Activated naive CD8-positive, alpha-beta T cell treated with anti-CD3 and anti-CD28 coated beads for 36 hours (primary cell): ENCODE measurements at regions not wholly inside any gene's neighbourhood (a gene's known extent, or its start where the extent isn't known, plus 50 kb on each side); places are given as distances from the start of the nearest gene placed in this dataset.
"Not testable (repeated sequence)": the region's sequence is repeated elsewhere in the genome, so short reads cannot be mapped to it uniquely, and the experiment has no call there.

ENCODE experiments used
- DNase-seq: peaks from one replicate; pipeline ENCODE4 v3.0.0; 2021
- H3K27ac Mint-ChIP-seq: one replicate; pipeline ENCODE4 v1.8.0; 2022; ENCODE audit warnings: mild to moderate bottlenecking, moderate library complexity, mixed read lengths
- H3K27me3 Mint-ChIP-seq: one replicate; pipeline ENCODE4 v1.8.0; 2022; ENCODE audit warnings: mild to moderate bottlenecking, mixed read lengths
- H3K36me3 Mint-ChIP-seq: one replicate; pipeline ENCODE4 v1.8.0; 2021; ENCODE audit warnings: mild to moderate bottlenecking, mixed read lengths
- H3K4me1 Mint-ChIP-seq: one replicate; pipeline ENCODE4 v1.8.0; 2021; ENCODE audit warnings: mixed read lengths
- H3K4me3 Mint-ChIP-seq: one replicate; pipeline ENCODE4 v1.8.0; 2022; ENCODE audit warnings: mild to moderate bottlenecking, moderate library complexity, mixed read lengths
- H3K9me3 Mint-ChIP-seq: one replicate; pipeline ENCODE4 v1.8.0; 2022; ENCODE audit warnings: mixed read lengths

GRCh38 chr7:3119352-3119927 lies 75.8 kb upstream of the CARD11 start:
- DNase-seq, H3K27me3 Mint-ChIP-seq, H3K27ac Mint-ChIP-seq, H3K4me3 Mint-ChIP-seq: not testable (repeated sequence)
- Mint-ChIP-seq H3K36me3 (peaks cover 14% of the 10 kb centered on the region), H3K9me3 (peaks cover 18% of the 10 kb centered on the region), H3K4me1 (peaks cover 25% of the 10 kb centered on the region)

DNA sequence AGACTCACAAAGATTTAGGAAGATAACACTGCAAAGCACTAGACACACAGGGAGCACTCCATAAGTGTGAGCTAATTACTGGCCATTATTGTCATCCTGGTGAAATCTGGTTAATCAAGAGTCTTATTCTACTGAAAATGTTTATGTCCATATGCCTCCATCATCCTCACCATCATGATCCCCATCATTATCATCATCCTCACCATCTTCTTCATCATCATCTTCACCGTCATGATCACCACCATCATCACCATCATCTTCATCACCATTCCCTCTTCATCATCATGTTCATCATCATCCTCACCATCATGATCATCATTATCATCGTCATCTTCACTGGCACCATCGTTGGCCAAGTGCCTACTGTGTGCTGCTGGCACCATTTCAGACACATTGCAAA lies 76.3 kb upstream of the CARD11 start:
- no peak overlapping the region for H3K4me3 Mint-ChIP-seq
- H3K4me1 Mint-ChIP-seq: peaks cover 25% of the 10 kb centered on the region
- H3K27me3 Mint-ChIP-seq: peaks cover 3% of the 10 kb centered on the region
- H3K9me3 Mint-ChIP-seq: peaks cover 17% of the 10 kb centered on the region
- H3K27ac Mint-ChIP-seq: no peak overlapping the region
- DNase-seq: no peak
- peaks cover 16% of the 10 kb centered on the region for H3K36me3 Mint-ChIP-seq

DNA sequence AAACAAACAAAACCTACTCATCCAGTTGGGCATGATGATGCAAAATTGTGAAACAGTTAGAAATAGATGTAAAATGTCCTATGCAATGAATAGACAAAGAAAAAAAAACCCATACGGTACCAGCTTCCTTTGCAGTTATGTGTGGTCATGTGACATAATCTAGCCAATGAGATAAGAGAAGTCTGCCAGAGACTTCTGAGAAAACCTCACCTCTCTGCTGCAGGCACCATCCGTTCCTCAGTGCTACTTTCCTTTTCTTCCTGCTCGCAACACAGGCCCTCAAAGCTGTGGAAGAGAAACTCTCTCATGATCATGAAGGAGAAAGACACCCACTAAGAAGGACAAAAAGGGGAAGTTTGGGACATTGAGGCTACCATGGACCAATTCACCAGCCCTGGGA lies 76.8 kb upstream of the CARD11 start:
- Mint-ChIP-seq H3K27ac (no peak overlapping the region), H3K9me3 (peaks cover 17% of the 10 kb centered on the region), H3K36me3 (peaks cover 16% of the 10 kb centered on the region), H3K4me1 (peaks cover 25% of the 10 kb centered on the region), H3K27me3 (peaks cover 3% of the 10 kb centered on the region), H3K4me3 (no peak overlapping the region)
- DNase-seq: no peak

DNA sequence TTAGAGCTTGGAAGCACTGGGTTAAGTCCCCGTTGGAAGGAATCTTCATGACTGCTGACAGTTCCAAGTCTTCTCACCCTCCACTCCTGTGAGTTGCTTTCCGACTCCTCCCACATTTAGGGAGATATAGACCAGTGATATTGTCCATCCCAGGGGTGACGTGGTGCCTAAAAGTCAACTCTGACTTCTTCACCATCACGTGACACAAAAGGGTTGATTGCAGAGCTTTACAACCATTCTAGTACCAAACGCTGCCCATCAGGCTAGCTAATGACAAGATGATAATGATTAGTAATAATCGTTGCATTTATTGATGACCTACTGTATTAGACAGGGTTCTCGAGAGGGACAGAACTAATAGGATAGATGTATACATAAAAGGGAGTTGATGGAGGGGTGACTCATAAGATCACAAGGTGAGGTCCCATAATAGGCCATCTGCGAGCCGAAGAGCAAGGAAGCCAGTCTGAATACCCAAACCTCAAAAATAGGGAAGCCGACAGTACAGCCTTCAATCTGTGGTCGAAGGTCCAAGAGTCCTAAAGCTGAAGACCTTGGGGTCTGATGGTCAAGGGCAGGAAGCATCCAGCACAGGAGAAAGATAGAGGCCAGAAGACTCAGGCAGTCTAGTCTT lies 85.3 kb upstream of the CARD11 start:
- H3K36me3 Mint-ChIP-seq: peaks cover 3% of the 10 kb centered on the region

DNA sequence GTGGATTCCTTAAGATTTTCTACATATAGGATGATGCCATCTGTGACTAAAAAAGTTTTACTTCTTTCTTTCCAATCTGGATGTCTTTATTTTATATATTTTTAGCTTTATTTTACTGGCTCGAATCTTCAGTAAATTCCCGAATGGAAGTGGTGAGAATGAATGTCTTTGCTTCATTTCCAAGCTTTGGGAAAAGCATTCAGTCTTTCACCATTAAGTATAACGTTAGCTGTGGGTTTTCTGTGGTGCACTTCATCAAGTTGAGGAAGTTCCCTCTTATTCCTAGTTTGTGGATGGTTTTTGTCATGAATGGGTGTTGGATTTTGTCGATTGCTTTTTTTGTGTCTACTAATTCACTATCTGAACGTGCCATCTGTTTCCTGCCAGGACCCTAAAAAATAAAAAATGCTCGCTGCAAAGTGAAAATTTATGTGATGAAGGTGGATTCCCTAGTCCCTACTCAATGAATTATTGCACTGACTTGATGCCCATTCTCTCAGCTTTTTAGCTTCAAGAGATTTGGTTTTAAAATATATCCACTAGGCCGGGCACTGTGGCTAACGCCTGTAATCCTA lies 90.2 kb upstream of the CARD11 start:
- no peak for DNase-seq
- H3K27me3 Mint-ChIP-seq: no peaks in the 10 kb centered on the region
- no peaks in the 10 kb centered on the region for H3K36me3 Mint-ChIP-seq
- H3K9me3 Mint-ChIP-seq: peaks cover 10% of the 10 kb centered on the region
- H3K27ac Mint-ChIP-seq: no peak overlapping the region
- peaks cover 5% of the 10 kb centered on the region for H3K4me1 Mint-ChIP-seq
- no peak overlapping the region for H3K4me3 Mint-ChIP-seq

More for the DNA sequence above, 85.3 kb upstream of the CARD11 start:
- no peak overlapping the region for H3K27ac Mint-ChIP-seq
- no peaks in the 10 kb centered on the region for H3K27me3 Mint-ChIP-seq
- no peak overlapping the region for H3K4me3 Mint-ChIP-seq
- peaks cover 10% of the 10 kb centered on the region for H3K9me3 Mint-ChIP-seq
- no peak for DNase-seq
- no peaks in the 10 kb centered on the region for H3K4me1 Mint-ChIP-seq

GRCh38 chr7:3134745-3135144 lies 91.1 kb upstream of the CARD11 start:
- Mint-ChIP-seq H3K4me1 (peaks cover 5% of the 10 kb centered on the region), H3K27me3 (no peaks in the 10 kb centered on the region), H3K9me3 (peaks cover 10% of the 10 kb centered on the region), H3K36me3 (no peaks in the 10 kb centered on the region), H3K4me3 (no peak overlapping the region), H3K27ac (no peak overlapping the region)
- DNase-seq: no peak

- H3K27me3 Mint-ChIP-seq: no peaks in the 10 kb centered on the region
- DNase-seq: no peak
These were observed 92.0 kb upstream of the CARD11 start for GRCh38 chr7:3135626-3136025.

DNA sequence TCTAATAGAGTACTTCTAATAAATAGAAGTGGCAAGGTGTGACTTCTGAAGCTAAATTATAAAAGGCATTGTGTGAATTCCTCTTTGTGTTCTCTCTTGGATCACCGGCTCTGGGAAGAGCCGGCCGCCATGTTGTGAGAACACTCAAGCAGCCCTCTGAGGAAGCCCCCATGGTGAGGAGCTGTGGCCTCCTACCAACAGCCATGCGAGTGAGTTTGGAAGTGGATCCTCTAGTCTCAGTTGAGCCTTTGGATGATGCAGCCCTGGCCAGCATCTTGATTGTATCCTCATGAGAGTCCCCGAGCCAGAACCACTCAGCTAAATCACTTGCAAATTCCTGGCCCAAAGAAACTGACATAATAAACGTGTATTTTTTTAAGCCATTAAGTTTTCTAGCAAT lies 94.5 kb upstream of the CARD11 start:
- Mint-ChIP-seq H3K27ac (no peak overlapping the region), H3K36me3 (no peaks in the 10 kb centered on the region), H3K4me1 (peaks cover 5% of the 10 kb centered on the region), H3K9me3 (no peaks in the 10 kb centered on the region), H3K27me3 (no peaks in the 10 kb centered on the region), H3K4me3 (no peak overlapping the region)
- no peak for DNase-seq

More at GRCh38 chr7:3135626-3136025, 92.0 kb upstream of the CARD11 start:
- H3K27ac Mint-ChIP-seq: no peak overlapping the region
- peaks cover 7% of the 10 kb centered on the region for H3K9me3 Mint-ChIP-seq
- peaks cover 5% of the 10 kb centered on the region for H3K4me1 Mint-ChIP-seq
- H3K4me3 Mint-ChIP-seq: no peak overlapping the region
- H3K36me3 Mint-ChIP-seq: no peaks in the 10 kb centered on the region

GRCh38 chr7:3138997-3139396 lies 95.3 kb upstream of the CARD11 start:
- Mint-ChIP-seq H3K27ac (no peak overlapping the region), H3K9me3 (no peaks in the 10 kb centered on the region), H3K27me3 (no peaks in the 10 kb centered on the region), H3K4me1 (peaks cover 5% of the 10 kb centered on the region), H3K36me3 (no peaks in the 10 kb centered on the region), H3K4me3 (no peak overlapping the region)
- no peak for DNase-seq

- no peak for DNase-seq
- Mint-ChIP-seq H3K27ac (no peak overlapping the region), H3K27me3 (no peaks in the 10 kb centered on the region), H3K4me3 (no peak overlapping the region), H3K9me3 (no peaks in the 10 kb centered on the region), H3K36me3 (no peaks in the 10 kb centered on the region), H3K4me1 (no peaks in the 10 kb centered on the region)
These were observed 97.2 kb upstream of the CARD11 start for GRCh38 chr7:3140834-3141233.

DNA sequence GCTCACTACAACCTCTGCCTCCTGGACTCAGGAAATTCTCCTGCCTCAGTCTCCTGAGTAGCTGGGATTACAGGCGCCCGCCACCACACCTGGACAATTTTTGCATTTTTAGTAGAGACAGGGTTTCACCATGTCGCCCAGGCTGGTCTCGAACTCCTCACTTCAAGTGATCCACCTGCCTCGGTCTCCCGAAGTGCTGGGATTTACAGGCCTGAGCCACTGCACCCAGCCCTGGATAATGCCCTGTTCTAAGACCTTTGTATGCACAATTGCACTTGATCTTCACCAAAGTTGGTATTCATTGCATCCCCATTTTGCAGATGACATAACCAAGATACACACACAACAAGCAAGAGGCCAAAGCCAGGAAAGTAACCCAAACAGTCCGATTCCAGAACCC lies 97.7 kb upstream of the CARD11 start:
- DNase-seq: no peak
- H3K4me1 Mint-ChIP-seq: no peaks in the 10 kb centered on the region
- H3K36me3 Mint-ChIP-seq: no peaks in the 10 kb centered on the region
- H3K9me3 Mint-ChIP-seq: no peaks in the 10 kb centered on the region
- H3K27ac Mint-ChIP-seq: no peak overlapping the region
- H3K4me3 Mint-ChIP-seq: no peak overlapping the region
- no peaks in the 10 kb centered on the region for H3K27me3 Mint-ChIP-seq

DNA sequence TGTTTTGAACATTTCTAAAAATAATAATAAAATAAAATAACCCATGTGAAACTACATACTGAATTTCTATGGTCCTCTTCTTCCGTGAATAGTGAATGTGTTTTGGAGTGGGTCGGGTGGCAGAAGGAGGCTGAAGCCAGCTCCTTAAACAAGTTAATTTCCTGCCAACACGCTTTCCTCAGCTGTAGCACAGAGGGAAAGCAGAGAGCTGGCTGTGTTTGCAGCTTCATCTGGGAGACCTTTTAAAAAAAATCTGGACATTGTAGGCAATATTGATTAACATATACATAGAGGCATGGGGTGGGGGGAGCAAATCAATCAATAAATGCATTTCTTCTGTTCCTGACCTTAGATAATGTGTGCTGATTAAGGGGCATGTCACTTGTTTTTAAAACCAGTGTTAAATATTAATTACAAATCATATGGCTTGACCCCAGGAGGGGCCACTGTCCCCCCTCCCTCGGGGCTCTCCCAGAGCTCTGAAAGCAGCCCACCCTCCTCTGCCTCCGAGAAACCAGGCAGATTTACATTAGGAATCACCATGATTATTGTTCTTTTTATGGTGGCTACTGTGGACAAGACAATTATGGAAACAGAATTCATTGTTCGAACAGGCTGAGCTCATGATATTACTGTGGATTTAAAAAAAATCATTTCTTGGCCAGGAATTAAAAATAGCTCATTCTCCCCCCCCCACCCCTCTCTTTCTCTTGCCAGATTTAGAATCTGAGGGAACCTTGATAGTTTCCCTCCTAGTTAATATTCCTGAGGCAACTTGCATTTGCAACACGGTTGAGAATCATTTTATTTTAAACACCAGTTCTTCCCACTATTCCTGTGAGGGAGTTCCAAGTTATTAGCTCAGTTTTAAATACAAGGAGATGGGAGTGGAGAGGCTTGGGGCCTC lies 100.5 kb upstream of the CARD11 start:
- Mint-ChIP-seq H3K4me3 (no peak overlapping the region), H3K27ac (no peak overlapping the region), H3K36me3 (no peaks in the 10 kb centered on the region), H3K4me1 (peaks cover 7% of the 10 kb centered on the region), H3K27me3 (no peaks in the 10 kb centered on the region), H3K9me3 (no peaks in the 10 kb centered on the region)
- DNase-seq: no peak

- not testable (repeated sequence) for H3K27ac Mint-ChIP-seq, H3K4me1 Mint-ChIP-seq, H3K4me3 Mint-ChIP-seq, H3K36me3 Mint-ChIP-seq, DNase-seq, H3K9me3 Mint-ChIP-seq, H3K27me3 Mint-ChIP-seq
These were observed 101.1 kb upstream of the CARD11 start for GRCh38 chr7:3144776-3145125.

- Mint-ChIP-seq H3K36me3 (no peaks in the 10 kb centered on the region), H3K27me3 (no peaks in the 10 kb centered on the region), H3K27ac (no peak overlapping the region), H3K4me1 (peaks cover 10% of the 10 kb centered on the region), H3K4me3 (no peak overlapping the region), H3K9me3 (no peaks in the 10 kb centered on the region)
- no peak for DNase-seq
These were observed 103.0 kb upstream of the CARD11 start for GRCh38 chr7:3146571-3147226.

- not testable (repeated sequence) for H3K27me3 Mint-ChIP-seq, H3K4me3 Mint-ChIP-seq, H3K9me3 Mint-ChIP-seq, H3K27ac Mint-ChIP-seq, DNase-seq, H3K36me3 Mint-ChIP-seq
- H3K4me1 Mint-ChIP-seq: peaks cover 15% of the 10 kb centered on the region
These were observed 104.8 kb upstream of the CARD11 start for GRCh38 chr7:3148471-3148870.
